ENCODE measurements at regions not wholly inside any gene's neighbourhood (a gene's known extent, or its start where the extent isn't known, plus 50 kb on each side); places are given as distances from the start of the nearest gene placed in this dataset.

DNA sequence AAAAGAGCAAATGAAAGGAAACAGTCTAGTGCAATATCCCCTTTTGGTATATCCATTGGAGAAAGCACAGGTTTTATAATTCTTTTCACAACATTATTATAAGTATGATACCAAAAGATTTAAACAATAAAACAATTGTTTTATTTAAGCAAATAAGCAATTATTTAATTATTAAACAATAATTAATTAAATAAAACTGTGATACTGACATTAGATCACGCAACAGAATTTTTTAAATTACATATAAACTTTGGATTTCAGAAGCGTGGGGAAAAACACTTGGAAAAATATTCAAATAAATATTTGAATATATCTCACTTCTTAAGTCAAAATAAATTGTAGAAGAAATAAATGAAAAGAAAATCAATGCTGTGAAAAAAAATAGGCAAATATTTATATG lies 76.2 kb upstream of the STXBP5 start:
- Histone ChIP-seq H3K4me3 (ENCODE audit: low read depth in 1 of 2, low read length in 2 of 2) (no peak overlapping the region), H3K36me3 (ENCODE audit: control insufficient read depth in 1 of 2, insufficient read depth in 2 of 2, low read length in 2 of 2) (no peaks in the 10 kb centered on the region), H3K9me3 (ENCODE audit: control insufficient read depth in 1 of 2, low read length in 2 of 2) (no peaks in the 10 kb centered on the region), H3K27me3 (ENCODE audit: low read depth, low read length) (no peaks in the 10 kb centered on the region), H3K4me1 (ENCODE audit: control insufficient read depth in 1 of 2, insufficient read depth in 2 of 2, low read length in 2 of 2) (no peaks in the 10 kb centered on the region), H3K27ac (ENCODE audit: low read length) (no peak overlapping the region)

DNA sequence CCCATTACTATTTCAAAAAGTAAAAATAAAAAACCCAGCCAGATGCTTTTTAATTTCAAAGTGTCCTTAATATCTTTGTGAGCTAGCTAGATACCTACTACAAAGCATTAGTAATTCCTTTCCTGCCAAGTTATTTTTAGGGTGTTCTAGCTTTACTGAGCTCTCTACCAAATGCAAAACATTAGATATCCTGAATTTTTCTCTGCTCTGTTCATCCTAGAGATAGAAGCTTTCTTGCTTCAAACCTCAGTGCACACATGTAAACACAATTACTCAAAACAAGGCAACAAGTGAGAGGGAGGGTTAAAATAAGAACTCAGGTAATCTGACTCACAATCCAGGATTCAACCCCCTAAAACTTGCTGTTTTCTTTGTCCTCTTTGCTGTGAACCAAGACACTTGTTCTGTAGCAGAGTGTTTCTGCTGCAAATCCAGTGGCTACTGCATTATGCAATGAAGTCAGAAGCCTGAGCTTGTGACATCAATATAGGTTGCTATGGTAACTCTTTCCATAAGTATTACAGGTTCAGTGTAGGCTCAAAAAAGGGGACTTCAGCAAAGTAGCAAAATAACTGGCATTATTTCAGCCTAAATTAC lies 72.6 kb upstream of the STXBP5 start:
- no peak overlapping the region for H3K27ac ChIP-seq (ENCODE audit: low read length)

DNA sequence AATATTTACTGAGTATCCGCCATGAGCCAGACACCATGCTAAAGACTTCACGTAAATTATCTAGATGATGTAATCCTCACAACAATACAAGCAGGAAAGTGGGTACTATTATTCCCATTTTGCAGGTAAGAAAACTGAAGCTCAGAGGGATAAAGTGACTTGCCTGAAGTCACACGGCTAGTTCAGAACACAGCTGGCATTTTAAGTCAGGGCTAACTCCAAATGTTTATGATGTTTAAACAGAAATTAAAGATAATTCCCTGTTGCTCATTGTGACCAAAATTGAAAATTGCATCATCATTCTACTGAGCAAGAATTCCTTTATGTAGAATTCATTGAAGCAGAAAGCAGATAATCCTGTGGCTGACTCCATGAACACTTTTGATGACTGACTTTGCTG lies 71.3 kb upstream of the STXBP5 start:
- H3K27ac ChIP-seq (ENCODE audit: low read length), result no peak overlapping the region
- H3K9me3 ChIP-seq (ENCODE audit: control insufficient read depth in 1 of 2, low read length in 2 of 2), result no peaks in the 10 kb centered on the region
- no peaks in the 10 kb centered on the region for H3K27me3 ChIP-seq (ENCODE audit: low read depth, low read length)
- H3K4me1 ChIP-seq (ENCODE audit: control insufficient read depth in 1 of 2, insufficient read depth in 2 of 2, low read length in 2 of 2), result no peaks in the 10 kb centered on the region
- no peak overlapping the region for H3K4me3 ChIP-seq (ENCODE audit: low read depth in 1 of 2, low read length in 2 of 2)
- no peaks in the 10 kb centered on the region for H3K36me3 ChIP-seq (ENCODE audit: control insufficient read depth in 1 of 2, insufficient read depth in 2 of 2, low read length in 2 of 2)

More for the DNA sequence above, 72.6 kb upstream of the STXBP5 start:
- no peaks in the 10 kb centered on the region for H3K27me3 ChIP-seq (ENCODE audit: low read depth, low read length)
- no peak overlapping the region for H3K4me3 ChIP-seq (ENCODE audit: low read depth in 1 of 2, low read length in 2 of 2)
- no peaks in the 10 kb centered on the region for H3K4me1 ChIP-seq (ENCODE audit: control insufficient read depth in 1 of 2, insufficient read depth in 2 of 2, low read length in 2 of 2)
- no peaks in the 10 kb centered on the region for H3K9me3 ChIP-seq (ENCODE audit: control insufficient read depth in 1 of 2, low read length in 2 of 2)
- H3K36me3 ChIP-seq (ENCODE audit: control insufficient read depth in 1 of 2, insufficient read depth in 2 of 2, low read length in 2 of 2), result no peaks in the 10 kb centered on the region

DNA sequence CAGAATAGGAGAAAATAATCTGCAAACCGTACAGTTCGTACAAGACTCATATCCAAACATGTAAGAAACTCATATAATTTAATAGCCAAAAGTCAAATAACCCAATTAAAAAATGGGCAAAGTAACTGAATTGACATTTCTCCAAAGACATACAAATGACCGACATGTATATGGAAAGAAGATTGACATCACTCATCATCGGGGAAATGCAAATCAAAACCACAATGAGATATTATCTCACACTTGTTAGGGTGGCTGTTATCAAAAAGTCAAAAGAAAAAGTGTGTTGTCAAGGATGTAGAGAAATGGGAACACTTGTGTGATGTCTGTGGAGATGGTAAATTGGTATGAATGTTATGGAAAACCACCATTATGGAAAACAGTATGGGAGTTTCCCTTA lies 70.5 kb upstream of the STXBP5 start:
- no peaks in the 10 kb centered on the region for H3K4me1 ChIP-seq (ENCODE audit: control insufficient read depth in 1 of 2, insufficient read depth in 2 of 2, low read length in 2 of 2)
- H3K9me3 ChIP-seq (ENCODE audit: control insufficient read depth in 1 of 2, low read length in 2 of 2), result no peaks in the 10 kb centered on the region
- H3K27me3 ChIP-seq (ENCODE audit: low read depth, low read length), result no peaks in the 10 kb centered on the region
- no peak overlapping the region for H3K4me3 ChIP-seq (ENCODE audit: low read depth in 1 of 2, low read length in 2 of 2)
- H3K27ac ChIP-seq (ENCODE audit: low read length), result no peak overlapping the region
- H3K36me3 ChIP-seq (ENCODE audit: control insufficient read depth in 1 of 2, insufficient read depth in 2 of 2, low read length in 2 of 2), result no peaks in the 10 kb centered on the region

DNA sequence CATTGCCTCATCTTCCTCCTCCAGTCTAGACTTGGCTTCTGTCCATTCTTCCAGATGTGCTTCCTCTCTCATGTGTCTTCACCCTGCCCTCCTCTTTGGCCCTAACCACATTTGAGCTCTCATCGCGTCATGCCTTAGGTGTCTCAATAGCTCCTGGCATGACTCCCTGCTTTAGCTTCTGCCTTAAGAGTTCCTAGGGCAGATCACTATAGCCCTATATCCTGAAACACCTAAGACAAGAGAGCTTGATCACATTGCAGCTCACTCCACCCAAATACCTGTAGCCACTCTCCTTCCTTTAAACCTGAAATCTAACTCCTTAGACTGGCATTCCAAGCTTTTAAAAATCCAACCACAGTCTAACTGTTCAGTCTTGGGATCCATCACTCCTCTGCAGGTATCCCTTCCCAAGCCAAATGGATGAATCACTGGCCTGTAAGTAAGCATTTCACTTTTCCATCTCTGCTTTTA lies 69.0 kb upstream of the STXBP5 start:
- Histone ChIP-seq H3K4me1 (ENCODE audit: control insufficient read depth in 1 of 2, insufficient read depth in 2 of 2, low read length in 2 of 2) (no peaks in the 10 kb centered on the region), H3K4me3 (ENCODE audit: low read depth in 1 of 2, low read length in 2 of 2) (no peak overlapping the region), H3K9me3 (ENCODE audit: control insufficient read depth in 1 of 2, low read length in 2 of 2) (no peaks in the 10 kb centered on the region), H3K27me3 (ENCODE audit: low read depth, low read length) (no peaks in the 10 kb centered on the region), H3K27ac (ENCODE audit: low read length) (no peak overlapping the region), H3K36me3 (ENCODE audit: control insufficient read depth in 1 of 2, insufficient read depth in 2 of 2, low read length in 2 of 2) (no peaks in the 10 kb centered on the region)

DNA sequence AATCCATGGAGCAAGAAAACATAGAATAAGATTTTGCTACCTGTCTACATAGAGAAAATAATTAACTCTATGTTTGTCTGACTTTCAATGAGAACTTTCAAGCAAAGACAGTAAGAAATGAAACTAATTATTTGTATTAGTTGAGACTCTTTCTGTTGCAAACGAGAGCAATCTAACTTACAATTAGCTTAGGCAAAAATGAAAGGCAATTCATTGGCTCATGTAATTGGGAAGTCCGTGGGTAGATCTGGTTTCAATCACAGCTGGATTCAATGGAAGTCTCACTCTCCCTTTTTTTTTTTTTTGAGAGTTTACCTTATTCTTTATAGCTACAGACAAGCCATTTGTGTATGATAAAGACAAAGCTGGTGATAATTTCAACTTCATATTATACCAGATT lies 68.2 kb upstream of the STXBP5 start:
- Histone ChIP-seq H3K4me3 (ENCODE audit: low read depth in 1 of 2, low read length in 2 of 2) (no peak overlapping the region), H3K4me1 (ENCODE audit: control insufficient read depth in 1 of 2, insufficient read depth in 2 of 2, low read length in 2 of 2) (no peaks in the 10 kb centered on the region), H3K9me3 (ENCODE audit: control insufficient read depth in 1 of 2, low read length in 2 of 2) (no peaks in the 10 kb centered on the region), H3K36me3 (ENCODE audit: control insufficient read depth in 1 of 2, insufficient read depth in 2 of 2, low read length in 2 of 2) (no peaks in the 10 kb centered on the region), H3K27ac (ENCODE audit: low read length) (no peak overlapping the region), H3K27me3 (ENCODE audit: low read depth, low read length) (no peaks in the 10 kb centered on the region)

DNA sequence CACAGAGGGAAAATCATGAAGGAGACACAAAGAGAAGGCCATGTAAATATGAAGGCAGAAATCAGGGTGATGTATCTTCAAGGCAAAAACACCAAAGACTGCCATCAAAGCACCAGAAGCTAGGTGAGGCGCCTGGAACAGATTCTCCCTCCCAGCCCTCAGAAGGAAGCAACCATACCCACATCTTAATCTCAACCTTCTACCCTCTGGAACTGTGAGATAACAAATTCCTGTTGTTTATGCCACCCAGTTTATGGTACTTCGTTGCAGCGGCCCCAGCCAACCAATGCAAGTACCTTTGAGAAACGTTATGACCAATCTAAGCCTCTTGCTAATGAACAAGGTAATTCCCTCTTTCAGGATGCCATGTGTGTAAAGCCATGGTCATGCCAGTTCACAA lies 66.2 kb upstream of the STXBP5 start:
- no peaks in the 10 kb centered on the region for H3K27me3 ChIP-seq (ENCODE audit: low read depth, low read length)
- no peak overlapping the region for H3K27ac ChIP-seq (ENCODE audit: low read length)
- no peaks in the 10 kb centered on the region for H3K36me3 ChIP-seq (ENCODE audit: control insufficient read depth in 1 of 2, insufficient read depth in 2 of 2, low read length in 2 of 2)
- no peak overlapping the region for H3K4me3 ChIP-seq (ENCODE audit: low read depth in 1 of 2, low read length in 2 of 2)
- H3K9me3 ChIP-seq (ENCODE audit: control insufficient read depth in 1 of 2, low read length in 2 of 2), result no peaks in the 10 kb centered on the region
- H3K4me1 ChIP-seq (ENCODE audit: control insufficient read depth in 1 of 2, insufficient read depth in 2 of 2, low read length in 2 of 2), result no peaks in the 10 kb centered on the region

DNA sequence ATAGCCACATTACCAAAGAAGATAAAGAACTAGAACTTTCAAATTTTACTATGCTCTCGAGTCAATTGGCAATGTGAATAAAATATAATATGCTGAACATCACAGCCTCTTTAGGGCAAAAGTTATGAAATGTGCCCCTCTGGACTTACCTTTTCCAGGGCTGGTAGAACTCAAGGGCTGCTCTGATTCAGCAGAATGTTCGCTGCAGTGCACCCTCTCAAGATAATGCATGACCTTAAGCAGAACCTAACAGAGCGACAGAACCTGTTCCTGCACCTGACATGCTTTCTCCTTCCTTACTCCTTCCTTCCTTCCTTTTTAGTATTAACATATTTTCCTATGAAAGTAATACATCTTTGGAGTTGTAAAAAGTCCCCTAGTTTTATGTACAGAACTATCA lies 65.4 kb upstream of the STXBP5 start:
- no peaks in the 10 kb centered on the region for H3K4me1 ChIP-seq (ENCODE audit: control insufficient read depth in 1 of 2, insufficient read depth in 2 of 2, low read length in 2 of 2)
- no peak overlapping the region for H3K27ac ChIP-seq (ENCODE audit: low read length)
- no peaks in the 10 kb centered on the region for H3K36me3 ChIP-seq (ENCODE audit: control insufficient read depth in 1 of 2, insufficient read depth in 2 of 2, low read length in 2 of 2)
- no peak overlapping the region for H3K4me3 ChIP-seq (ENCODE audit: low read depth in 1 of 2, low read length in 2 of 2)
- no peaks in the 10 kb centered on the region for H3K27me3 ChIP-seq (ENCODE audit: low read depth, low read length)
- H3K9me3 ChIP-seq (ENCODE audit: control insufficient read depth in 1 of 2, low read length in 2 of 2), result no peaks in the 10 kb centered on the region

DNA sequence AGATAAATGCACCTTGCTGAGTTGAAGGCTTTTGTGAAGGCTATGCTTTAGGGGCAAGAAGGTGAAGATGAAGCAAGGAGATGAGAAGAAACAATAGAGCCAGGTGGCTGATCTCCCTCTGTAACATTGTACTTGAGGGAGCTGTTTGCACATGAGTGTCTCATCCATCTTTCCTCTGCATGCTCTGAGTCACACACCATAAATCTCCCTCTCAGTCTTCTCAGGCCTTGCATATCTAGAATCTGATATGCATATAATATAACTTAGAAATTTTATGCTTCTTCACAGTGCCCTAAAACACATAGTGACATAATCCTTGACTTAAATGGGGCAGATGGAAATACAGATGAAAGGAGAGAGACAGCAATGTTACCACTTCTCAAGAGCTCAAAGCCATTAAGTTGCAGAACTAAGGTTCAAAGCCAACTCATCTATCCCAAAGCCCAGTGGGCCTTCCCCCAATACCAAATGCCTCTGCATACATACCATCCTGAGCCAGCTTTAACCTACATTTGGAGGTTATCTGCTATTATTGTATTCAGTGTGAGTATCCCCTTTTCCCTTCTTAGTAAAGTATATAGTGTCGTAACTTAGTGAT lies 62.4 kb upstream of the STXBP5 start:
- H3K36me3 ChIP-seq (ENCODE audit: control insufficient read depth in 1 of 2, insufficient read depth in 2 of 2, low read length in 2 of 2), result no peaks in the 10 kb centered on the region
- no peaks in the 10 kb centered on the region for H3K9me3 ChIP-seq (ENCODE audit: control insufficient read depth in 1 of 2, low read length in 2 of 2)
- H3K27me3 ChIP-seq (ENCODE audit: low read depth, low read length), result no peaks in the 10 kb centered on the region
- H3K27ac ChIP-seq (ENCODE audit: low read length), result no peak overlapping the region
- H3K4me3 ChIP-seq (ENCODE audit: low read depth in 1 of 2, low read length in 2 of 2), result no peak overlapping the region
- H3K4me1 ChIP-seq (ENCODE audit: control insufficient read depth in 1 of 2, insufficient read depth in 2 of 2, low read length in 2 of 2), result no peaks in the 10 kb centered on the region

DNA sequence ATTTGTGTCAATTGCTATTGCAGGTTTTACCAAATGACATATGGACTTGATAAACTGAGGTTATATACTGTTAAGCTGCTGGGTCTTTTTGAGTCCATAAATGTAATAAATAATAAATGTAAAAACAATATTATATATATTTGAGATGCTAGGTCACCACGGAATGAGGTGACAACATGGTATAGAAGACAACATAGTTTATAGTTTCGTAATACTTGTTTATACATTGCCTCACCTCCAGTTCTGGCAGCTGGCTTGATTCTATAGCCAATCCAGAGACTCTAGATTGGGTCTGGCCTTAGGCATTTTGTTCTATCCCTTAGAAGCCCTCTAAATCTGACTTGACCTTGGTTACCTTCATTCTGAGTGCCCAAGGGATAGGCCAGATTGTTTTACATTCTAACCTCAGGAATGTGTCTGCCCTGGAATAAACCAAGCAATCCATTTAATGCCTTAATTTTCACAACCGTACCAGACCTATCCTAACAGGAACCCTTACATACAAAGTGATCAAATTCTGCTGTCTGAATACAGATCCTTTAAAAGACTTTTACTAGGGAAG lies 61.5 kb upstream of the STXBP5 start:
- Histone ChIP-seq H3K9me3 (ENCODE audit: control insufficient read depth in 1 of 2, low read length in 2 of 2) (no peaks in the 10 kb centered on the region), H3K4me1 (ENCODE audit: control insufficient read depth in 1 of 2, insufficient read depth in 2 of 2, low read length in 2 of 2) (no peaks in the 10 kb centered on the region), H3K4me3 (ENCODE audit: low read depth in 1 of 2, low read length in 2 of 2) (no peak overlapping the region), H3K27me3 (ENCODE audit: low read depth, low read length) (no peaks in the 10 kb centered on the region), H3K36me3 (ENCODE audit: control insufficient read depth in 1 of 2, insufficient read depth in 2 of 2, low read length in 2 of 2) (no peaks in the 10 kb centered on the region), H3K27ac (ENCODE audit: low read length) (no peak overlapping the region)

DNA sequence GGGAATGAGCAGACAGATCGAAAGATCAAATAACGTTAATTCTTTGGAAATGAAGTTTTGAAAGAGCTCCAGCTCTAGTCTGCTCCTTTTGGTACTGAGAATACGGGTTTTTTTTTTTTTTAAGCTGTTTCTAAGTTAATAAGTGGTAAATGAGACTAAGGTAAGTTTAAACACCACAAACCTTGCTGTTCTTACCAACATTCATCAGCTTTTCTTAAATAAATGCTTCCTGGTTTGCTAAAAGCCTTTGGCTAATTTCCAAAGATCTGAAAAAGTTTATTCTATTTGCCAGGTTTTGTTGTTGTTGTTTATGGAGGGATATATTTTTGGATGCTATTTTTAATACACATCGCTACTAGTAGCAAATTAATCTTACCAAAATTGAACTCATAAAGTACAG lies 55.1 kb upstream of the STXBP5 start:
- Histone ChIP-seq H3K4me3 (ENCODE audit: low read depth in 1 of 2, low read length in 2 of 2) (no peak overlapping the region), H3K4me1 (ENCODE audit: control insufficient read depth in 1 of 2, insufficient read depth in 2 of 2, low read length in 2 of 2) (no peaks in the 10 kb centered on the region), H3K9me3 (ENCODE audit: control insufficient read depth in 1 of 2, low read length in 2 of 2) (no peaks in the 10 kb centered on the region), H3K27me3 (ENCODE audit: low read depth, low read length) (no peaks in the 10 kb centered on the region), H3K27ac (ENCODE audit: low read length) (no peak overlapping the region), H3K36me3 (ENCODE audit: control insufficient read depth in 1 of 2, insufficient read depth in 2 of 2, low read length in 2 of 2) (no peaks in the 10 kb centered on the region)

DNA sequence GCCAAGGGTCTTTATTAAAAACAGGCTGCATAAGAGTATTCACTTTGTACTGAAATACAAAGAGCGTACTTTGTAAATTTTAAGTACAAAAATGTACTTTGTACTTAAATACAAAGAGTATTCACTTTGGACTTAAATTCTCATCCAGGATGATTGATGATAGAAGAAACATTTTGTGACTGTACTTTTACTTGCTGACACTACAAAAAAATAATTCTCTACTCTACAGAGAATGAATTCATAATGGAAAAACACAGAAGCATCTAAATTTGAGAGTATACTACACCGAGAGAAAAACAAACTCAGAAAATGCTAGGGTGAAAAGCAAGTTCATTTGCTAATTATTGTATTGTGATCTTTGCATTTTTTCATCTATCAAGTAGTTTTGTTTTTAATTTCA lies 54.4 kb upstream of the STXBP5 start:
- no peaks in the 10 kb centered on the region for H3K36me3 ChIP-seq (ENCODE audit: control insufficient read depth in 1 of 2, insufficient read depth in 2 of 2, low read length in 2 of 2)
- H3K9me3 ChIP-seq (ENCODE audit: control insufficient read depth in 1 of 2, low read length in 2 of 2), result no peaks in the 10 kb centered on the region
- no peak overlapping the region for H3K4me3 ChIP-seq (ENCODE audit: low read depth in 1 of 2, low read length in 2 of 2)
- no peaks in the 10 kb centered on the region for H3K4me1 ChIP-seq (ENCODE audit: control insufficient read depth in 1 of 2, insufficient read depth in 2 of 2, low read length in 2 of 2)
- no peak overlapping the region for H3K27ac ChIP-seq (ENCODE audit: low read length)
- no peaks in the 10 kb centered on the region for H3K27me3 ChIP-seq (ENCODE audit: low read depth, low read length)
